ENCODE measurements at regions not wholly inside any gene's neighbourhood (a gene's known extent, or its start where the extent isn't known, plus 50 kb on each side); places are given as distances from the start of the nearest gene placed in this dataset.
"Not testable (repeated sequence)": the region's sequence is repeated elsewhere in the genome, so short reads cannot be mapped to it uniquely, and the experiment has no call there.

DNA sequence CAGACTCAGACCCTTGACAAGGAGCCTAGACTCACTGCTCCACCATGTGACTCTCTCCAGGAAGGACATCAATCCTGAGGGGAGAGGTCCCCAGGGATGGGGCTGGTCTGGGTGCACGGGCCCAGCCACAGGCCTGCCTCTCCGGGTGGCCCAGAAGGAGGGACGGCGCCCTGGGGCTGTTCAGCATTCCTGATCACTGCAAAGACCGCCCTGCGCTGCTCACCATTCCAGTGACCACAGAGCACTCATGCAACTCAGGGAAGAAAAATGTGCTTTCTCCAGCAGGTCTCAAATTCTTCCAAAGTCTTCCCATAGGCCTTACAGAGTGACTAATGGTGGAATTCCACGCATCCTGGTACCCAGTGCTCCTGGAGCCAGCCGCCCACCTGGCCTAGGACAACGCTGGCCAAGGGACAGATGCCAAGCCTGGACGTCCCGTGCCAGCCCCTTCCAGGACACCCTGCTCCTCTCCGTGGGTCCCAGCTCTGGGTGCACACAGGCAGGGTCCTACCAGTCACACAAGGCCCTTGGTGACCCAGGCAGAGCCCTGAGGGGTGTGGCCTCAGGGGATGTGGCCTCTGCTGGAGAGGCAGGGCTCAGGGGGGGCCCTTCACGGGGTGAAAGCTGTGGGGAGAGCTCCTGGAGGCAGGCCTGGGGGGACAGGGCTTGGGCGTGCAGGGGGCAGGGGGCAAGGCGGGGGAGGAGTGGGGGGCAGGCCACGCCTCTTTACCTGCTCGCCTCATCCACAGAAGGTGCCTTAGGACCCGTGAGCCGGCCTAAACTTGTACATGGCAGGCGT is 178.8 kb downstream of the IGLL1 start:
- peak; percentile 70 for DNase-seq (ENCODE audit: low spot score)

DNA sequence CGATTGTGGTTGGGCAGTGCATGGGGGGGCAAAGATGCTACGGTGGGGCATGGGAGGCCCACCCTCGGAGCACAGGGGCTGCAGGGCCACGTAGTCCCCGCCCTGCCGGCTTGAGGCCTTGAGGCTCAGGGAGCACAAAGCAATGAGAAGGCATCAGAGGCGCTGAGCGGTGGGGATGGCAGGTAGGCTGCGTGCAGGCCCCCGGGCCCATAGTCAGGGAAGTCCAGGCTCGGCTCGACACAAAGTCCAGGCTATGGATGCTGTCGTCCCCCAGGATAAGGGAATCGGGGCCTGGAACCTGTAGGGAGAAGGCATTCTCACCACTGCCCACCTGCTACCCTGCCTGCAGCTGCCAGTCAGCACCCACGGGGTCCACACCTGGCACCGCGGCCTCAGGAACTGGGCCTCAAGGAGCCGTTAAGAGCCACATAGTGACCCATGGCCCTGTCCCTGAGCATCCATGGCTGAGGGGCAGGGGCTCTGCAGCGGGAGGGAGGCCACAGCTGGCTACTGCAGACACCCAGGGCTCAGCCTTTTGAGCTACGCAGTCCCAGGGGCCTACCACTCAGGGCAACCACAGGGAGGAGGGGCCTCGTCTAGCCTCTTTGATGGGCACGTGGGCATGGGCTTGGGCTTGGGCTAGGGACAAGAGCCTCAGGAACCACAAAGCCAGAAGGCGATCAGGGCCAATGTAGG is 179.7 kb downstream of the IGLL1 start:
- intact Hi-C loops (cut with DNase I) = loop anchor here (5.0 kb wide), 1 partner anchor 137 kb away; no protein-coding TSS in a partner anchor
- no peak for DNase-seq (ENCODE audit: low spot score)

More for the DNA sequence above, 178.8 kb downstream of the IGLL1 start:
- intact Hi-C loops (cut with DNase I) = loop anchor here (5.0 kb wide), 1 partner anchor 136 kb away; no protein-coding TSS in a partner anchor

DNA sequence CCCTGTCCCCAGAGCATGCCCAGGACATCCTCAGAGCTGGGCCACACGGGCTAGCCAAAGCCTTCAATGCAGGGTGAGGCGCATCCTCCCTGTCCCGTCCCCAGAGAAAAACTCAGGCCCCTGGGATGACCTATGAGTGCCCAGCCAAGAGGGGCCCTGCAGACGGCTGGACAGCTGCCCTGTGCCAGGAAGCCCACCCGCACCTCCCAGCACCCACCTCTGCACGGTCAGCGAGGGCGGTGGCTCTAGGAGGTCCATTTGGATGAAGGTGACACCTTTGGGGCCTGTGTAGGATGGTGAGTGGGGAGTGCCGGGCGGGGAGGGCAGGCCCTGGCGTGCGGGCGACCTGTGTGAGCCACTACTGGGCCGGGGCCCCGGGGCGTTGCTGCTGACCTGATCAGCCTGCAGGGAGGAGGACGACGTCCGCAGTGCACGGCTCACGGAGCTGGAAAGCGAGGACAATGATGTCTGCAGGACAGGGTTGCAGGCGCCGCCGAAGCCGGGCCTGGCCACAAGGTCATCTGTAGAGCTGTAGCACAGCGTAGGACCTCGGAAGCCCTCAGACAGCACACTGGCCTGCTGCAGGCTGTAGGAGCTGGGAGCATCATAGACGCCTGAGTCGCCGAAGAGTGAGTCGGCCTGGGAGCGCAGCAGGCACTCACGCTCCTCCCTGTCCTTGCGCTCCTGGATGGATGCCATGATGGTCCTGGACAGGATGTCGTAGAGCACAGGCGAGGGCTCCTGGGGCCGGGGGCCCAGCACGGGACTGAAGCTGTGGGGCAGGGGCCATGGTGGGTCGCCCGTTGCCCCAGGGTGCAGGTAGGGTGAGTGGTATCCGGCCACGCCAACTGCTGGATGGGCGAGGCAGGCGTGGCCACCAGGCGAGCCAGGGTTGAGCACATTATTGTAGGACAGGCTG is 180.5 kb downstream of the IGLL1 start:
- intact Hi-C loops (cut with DNase I) = loop anchor here (5.0 kb wide), 1 partner anchor 138 kb away; no protein-coding TSS in a partner anchor
- DNase-seq (ENCODE audit: low spot score) = no peak

DNA sequence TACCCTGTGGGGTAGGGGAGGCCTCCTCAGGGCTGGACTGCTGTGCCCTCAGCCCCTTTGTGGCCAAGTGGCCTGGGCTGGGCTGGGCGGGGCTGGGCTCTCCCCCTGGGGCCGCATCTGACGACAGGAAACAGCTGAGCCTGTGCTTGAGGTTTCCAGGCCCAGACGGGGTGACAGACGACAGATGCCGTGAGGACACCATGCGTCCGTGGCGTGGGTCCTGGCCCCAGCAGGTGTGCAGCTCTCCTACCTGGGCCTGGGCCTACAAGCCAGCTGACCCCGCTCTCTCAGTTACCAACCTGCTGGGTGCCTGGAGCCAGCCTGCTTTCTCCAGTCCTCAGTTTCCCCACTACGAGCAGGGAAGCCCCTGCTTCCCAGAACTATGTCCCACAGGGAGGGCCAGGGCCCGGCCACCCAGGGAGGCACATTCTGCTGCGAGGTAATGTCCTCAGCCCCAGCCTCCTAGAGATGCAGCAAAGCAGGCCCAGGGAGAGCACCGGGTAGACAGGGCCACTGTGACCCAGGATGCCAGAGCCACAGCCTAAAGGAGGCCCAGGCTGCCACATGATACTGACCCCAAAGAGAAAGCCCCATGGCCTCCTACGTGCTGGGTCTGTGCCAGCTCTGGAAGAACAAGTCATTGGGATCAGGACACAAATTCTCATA is 181.3 kb downstream of the IGLL1 start:
- DNase-seq (ENCODE audit: low spot score) = no peak

DNA sequence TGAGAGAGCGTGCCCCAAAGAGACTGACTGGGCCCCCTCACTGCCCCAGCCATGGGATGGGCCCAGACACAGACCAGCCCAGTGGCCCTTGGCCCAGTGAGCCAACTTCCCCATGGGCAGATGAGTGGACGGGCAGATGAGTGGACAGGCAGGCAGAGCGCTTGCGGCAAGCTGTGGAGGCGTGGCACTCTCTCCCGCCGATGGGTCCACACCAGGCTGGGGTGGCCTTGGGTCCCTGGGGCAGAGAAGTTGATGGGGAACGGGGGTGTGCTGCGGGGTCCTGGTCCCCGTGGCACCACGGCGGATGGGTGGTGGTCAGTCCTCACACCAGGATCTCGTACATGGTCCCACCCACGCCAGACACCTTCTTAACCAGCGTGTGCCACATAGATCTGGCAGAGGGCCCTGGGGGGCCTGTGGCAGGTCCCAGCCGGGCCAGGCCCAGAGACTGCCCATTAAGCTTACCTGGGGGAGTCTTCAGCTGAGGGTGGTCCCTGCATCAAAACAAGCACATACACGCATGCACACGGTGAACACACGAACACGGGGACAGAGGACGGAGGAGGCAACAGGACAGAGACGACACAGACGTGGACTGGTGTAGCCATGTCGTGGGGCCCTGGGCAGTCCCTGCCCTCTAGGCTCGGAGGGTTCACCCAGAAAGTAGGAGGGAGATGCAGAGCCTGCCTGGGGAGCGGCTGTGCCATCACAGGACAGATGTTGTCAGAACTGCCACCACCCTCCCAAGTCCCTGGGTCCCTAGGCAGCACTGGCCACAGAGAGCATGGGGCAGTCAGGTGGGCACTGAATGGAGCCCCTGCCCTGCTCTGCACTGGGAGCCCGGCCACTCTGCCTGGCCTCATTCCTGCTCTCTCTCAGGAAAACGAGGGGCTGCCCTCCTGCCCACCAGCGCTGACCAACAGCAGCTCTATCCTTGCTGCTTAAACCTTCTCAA is 182.2 kb downstream of the IGLL1 start:
- peak; percentile 66 for DNase-seq (ENCODE audit: low spot score)
- intact Hi-C loops (cut with DNase I) = no loop called here

More for the DNA sequence above, 181.3 kb downstream of the IGLL1 start:
- intact Hi-C loops (cut with DNase I) = no loop called here

DNA sequence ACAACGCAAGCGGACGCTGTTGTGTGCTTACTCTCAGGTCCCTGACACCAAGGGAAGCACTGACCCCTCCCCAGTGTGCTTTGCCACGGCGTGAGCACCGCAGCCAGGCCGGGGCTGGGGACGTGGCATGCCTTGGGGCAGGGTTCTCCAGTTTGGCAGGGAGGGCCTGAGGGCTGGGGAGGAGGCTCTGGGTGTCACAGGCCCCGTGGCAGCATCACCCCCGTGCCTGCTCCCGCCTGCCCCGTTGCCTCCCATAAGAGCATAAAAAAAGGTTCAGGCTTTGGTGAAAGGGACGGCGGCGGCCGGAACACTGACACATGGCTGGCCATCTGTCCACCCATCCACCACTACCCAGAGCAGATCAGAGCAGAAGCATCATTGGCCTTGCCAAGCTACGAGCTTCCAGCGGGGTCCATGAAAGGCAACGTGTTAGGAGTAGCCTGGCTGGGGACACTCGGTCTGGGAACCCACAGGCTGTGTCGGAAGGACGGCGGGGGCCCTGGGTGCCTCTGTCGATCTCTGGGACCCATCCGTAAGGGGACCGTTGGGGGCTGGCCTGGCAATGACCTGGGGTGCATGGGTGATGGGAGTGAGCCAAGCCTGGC is 183.0 kb downstream of the IGLL1 start:
- intact Hi-C loops (cut with DNase I) = no loop called here
- peak; percentile 64 for DNase-seq (ENCODE audit: low spot score)

DNA sequence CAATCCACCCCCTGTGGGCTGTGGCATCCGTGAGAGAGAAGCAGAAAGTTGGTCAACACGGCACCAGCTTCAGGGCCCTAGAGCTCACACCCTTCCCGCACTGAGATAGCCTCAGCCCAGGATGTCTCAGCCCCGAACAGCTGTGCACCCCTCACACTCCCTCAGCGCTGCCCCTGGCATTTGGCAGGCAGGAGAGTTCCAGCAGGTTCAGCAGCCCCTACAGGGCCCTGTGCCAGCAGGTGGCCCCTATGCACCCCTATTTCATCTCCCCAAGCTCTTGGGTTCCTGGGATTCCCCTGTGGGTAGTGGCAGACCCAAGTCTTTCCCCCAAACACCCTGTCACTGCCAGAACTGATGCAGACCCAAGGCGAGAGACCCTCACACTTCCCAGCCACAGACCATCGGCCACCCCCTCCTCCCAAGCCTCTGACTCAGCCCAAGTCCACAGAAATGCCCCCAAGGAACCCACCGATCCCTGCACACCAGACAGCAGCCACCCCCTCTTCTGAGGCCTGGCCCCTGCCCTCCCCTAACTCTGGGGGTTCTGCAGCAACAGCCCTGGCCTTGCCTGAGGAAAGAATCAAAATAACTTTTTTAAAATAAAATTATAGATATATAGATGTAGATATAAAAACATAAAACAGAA is 183.6 kb downstream of the IGLL1 start:
- DNase-seq (ENCODE audit: low spot score) = peak; percentile 56
- intact Hi-C loops (cut with DNase I) = no loop called here

DNA sequence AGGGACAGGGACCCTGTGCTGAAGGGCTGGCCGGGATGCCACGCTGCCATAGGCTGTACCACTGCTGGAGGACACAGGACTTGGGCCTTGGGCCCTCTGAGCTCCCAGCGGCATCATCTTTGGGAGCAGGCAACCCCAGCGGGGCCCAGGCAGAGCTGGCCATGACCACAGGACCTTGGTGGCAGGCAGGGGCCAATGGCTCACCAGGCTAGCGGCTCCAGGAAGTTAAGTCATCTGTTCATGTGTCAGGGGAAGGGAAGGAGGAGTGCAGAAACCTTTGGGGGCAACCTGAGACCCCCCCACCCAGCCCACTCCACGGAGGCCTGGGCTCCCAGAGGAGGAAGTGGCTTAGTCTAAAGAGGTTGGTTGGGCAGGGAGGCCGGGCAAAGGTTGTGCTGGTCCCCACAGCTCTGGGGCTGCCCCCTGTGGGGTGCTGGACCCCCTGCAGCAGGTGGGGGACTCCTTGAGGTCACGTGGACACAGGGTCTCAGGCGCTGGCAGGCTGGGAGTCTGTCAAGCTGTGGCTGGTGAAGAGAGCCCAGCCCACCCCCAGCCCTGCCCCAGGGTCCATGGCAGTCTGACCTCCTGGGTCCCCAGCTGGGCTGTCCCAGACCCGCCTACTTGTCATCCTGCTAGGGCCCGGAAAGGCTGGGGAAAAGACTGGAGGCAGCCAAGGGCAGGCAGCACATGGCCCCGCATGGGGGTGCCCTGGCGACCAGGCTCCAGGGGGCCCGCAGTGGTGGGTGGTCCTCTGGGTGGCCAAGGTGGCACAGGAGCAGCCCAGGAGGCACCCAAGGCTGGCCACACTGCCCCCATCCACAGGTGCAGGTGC is 184.3 kb downstream of the IGLL1 start:
- intact Hi-C loops (cut with DNase I) = no loop called here
- DNase-seq (ENCODE audit: low spot score) = peak; percentile 71

DNA sequence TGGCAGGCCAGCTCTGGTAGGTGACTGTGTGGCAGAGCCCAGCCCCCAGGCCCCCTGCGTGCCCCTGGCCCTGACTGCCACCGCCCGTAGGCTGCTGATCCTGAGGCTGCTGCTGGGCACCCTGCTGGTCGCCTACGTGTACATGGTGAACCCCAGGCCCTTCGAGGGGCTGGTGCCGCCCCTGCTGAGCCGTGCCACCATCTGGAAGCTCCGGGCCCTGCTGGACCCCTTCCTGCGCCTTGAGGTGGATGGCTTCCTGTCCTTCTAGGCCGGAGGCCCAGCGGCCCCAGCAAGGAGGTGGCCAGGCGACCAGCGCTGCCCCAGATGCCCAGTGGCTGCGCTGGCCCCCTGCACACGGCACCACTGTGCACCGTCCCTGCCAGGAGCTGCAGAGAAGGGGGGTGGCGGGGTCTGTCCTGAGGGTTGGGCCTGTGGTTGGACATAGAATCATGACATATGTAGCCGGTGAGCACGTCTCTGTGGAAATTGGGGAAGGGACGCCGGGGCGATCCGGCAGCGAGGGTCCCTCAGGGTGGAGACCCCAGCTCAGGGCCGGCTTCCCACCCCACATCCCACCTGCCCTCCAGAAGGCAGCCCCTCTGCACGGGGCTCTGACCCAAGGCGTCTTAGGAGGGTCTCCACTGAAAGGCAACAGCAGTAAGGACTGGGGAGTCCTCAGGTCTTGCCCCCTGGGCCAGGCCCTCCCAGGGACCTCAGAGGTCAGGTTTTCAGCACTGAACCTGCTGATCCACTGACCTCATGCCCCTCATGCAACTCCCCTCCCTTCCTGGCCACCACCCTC is 185.4 kb downstream of the IGLL1 start:
- peak; percentile 56 for DNase-seq (ENCODE audit: low spot score)
- intact Hi-C loops (cut with DNase I) = no loop called here

DNA sequence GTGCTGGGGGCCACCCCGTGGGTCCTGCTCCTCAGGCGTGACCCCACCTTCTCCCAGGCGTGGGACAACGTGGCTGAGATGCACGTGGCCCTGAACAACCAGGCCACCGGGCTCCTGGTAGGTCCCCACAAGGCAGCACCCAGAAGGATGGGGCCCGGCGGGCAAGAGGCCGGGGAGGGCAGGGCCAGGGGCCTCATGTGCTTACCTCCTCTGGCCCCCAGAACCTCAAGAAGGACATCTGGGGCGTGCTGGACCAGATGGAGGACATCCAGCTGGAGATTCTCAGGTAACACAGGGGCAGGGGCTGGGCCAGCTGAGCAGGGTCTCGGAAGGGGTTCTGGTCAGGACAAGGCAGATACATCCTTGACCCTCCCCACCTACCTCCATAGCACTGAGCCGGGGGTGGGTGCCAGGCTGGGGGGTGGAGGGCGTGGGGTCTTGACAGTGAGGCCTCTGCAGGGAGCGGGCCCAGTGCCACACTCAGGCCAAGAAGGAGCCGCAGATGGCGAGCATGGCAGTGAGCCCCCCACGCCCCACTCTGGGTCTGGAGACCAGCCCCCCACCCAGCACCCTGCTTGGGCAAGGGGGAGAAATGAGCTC is 186.3 kb downstream of the IGLL1 start:
- DNase-seq (ENCODE audit: low spot score) = peak; percentile 66
- intact Hi-C loops (cut with DNase I) = no loop called here

DNA sequence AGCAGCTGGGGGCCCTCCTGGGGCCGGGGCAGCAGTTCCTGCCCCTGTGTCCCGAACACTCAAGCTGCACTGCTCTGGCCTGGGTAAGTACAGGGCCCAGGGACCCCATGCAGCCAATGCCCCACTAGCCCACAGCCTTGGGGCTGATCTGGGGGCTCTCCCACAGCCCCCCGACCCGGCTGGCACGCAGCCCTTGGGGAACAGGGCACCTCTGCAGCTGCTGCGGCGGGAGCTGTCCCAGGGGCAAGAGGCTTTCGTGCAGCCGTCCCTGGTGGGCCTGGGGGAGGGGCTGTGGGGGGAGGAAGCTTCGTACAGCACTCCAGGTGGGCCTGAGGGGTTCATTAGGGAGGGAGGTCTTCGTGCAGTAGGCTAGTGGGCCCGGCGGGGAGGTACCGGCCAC is 186.9 kb downstream of the IGLL1 start:
- intact Hi-C loops (cut with DNase I) = not testable (repeated sequence)
- peak; percentile 17 for DNase-seq (ENCODE audit: low spot score)

DNA sequence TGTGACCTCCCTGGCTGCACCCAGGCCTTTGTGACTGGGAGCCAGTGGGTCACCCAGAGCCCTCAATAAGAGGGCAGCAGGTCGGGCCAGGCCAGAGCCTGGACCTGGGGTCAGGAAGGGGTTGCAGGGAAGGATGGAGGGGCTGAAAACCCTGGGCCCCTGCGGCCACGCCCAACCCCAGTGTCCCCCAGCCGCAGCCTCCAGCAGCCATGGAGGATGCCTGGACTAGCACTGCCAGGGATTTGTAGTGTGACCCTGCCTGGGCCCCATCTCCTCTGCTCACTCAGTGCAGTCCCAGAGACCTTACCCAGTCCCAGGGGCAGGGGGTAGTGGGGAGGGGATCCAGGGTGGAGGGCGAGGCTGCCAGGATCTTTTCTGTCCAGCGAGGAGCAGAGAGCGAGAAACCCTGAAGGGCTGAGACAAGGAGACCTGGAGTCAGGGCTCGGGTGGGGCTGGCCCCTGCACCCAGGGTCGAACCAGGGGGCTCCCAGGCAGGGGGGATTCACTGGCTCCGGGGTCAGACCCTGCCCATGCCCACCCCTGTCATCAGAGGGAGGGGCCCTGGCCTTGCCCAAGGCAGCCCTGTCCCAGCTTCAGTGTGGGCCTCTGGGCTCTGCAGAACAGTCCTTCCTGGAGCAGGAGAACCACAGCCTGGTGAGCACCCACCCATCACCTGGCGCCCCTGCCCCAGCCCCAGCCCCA is 187.5 kb downstream of the IGLL1 start:
- DNase-seq (ENCODE audit: low spot score) = peak; percentile 51
- intact Hi-C loops (cut with DNase I) = no loop called here

DNA sequence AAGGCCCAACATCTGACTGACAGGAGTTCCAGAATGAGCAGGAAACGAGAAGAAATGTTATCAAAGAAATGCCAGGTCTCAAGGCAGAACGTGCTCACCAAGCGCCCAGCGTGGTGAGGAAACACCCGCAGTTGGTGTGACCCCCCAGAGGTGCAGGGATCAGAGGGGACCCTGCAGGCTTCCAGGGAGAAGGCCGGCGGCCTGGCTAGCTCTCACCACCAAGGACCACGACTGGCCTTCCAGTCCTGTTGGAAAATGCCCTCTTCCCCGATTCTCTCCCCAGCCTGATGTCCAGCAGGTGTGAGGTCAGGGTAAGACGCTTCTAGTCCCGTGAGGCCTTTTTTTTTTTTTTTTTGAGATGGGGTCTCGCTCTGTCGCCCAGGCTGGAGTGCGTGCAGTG is 189.1 kb downstream of the IGLL1 start:
- intact Hi-C loops (cut with DNase I) = no loop called here
- DNase-seq (ENCODE audit: low spot score) = peak; percentile 70

DNA sequence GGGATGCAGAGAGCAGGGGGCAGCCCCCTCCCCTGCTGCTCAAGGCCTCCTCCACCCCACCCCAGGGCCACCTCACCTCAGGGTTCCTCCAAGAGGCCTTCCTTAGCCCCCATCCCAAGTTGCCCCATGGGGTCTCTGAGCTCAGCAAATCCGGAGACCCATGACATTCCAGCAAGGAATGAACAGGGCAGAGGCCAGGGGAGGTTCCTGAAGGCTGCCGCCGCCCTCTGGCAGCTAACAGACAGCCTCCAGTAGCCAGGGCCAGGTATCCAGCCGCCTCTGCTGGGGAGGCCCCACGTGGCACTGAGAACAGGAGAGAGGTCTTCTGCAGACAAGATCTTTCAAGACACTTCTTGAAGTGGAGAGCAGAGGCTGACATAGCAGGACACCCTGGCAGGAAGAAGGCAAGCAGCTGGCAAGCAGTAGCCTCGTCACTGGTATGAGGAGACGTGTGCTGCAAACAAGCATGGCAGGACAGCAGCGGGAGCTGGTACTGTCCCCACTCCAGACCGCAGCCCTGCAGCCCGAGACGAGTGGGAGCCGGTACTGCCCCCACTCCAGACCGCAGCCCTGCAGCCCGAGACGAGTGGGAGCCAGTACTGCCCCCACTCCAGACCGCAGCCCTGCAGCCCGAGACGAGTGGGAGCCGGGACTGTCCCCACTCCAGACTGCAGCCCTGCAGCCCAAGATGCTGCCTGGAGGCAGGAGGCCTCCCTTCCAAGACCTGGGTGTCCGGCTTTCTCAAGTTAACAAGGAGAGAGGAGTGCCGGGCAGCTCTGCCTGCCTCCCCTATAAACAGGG is 190.6 kb downstream of the IGLL1 start:
- peak; percentile 65 for DNase-seq (ENCODE audit: low spot score)
- intact Hi-C loops (cut with DNase I) = loop anchor here (5.0 kb wide), 2 partner anchors 148 to 217 kb away; no protein-coding TSS in a partner anchor
